Activated CD8-positive, alpha-beta memory T cell treated with anti-CD3 and anti-CD28 coated beads, Interleukin-2, amount 50 U/mL, for 24 hours (primary cell): ENCODE measurements at regions not wholly inside any gene's neighbourhood (a gene's known extent, or its start where the extent isn't known, plus 50 kb on each side); places are given as distances from the start of the nearest gene placed in this dataset.

Experiments used
- DNase-seq: peaks from one replicate; pipeline ENCODE4 v3.0.0-alpha.2; 2020; ENCODE audit errors: extremely low read depth

DNA sequence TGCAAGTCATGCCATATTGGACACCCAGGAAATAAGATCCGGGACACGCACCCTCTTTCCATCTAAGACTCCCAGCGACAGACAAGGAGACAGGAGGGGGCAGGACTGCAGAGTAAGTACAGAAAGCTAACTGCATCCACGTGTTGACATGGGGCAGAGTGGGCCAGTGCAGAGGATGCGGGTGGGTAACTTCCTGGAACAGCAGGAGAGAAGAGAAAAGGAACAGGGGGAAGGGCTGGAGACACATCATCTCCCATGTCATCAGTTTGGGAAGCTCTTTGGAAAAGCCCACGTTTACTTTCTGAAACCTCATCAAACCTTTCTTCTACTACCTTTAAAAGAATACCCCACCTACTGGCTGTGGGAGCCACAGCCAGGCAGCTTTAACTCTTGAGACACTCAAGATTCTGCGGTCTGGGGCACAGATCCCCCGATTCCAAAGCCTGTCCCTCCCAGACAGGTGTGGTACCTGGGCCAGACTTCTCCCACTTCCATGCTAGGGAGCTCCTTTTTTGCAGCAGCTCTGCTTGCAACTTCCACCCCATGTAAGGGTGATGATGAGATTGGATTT lies 273.5 kb upstream of the RPL38 start:
- no peak for DNase-seq

DNA sequence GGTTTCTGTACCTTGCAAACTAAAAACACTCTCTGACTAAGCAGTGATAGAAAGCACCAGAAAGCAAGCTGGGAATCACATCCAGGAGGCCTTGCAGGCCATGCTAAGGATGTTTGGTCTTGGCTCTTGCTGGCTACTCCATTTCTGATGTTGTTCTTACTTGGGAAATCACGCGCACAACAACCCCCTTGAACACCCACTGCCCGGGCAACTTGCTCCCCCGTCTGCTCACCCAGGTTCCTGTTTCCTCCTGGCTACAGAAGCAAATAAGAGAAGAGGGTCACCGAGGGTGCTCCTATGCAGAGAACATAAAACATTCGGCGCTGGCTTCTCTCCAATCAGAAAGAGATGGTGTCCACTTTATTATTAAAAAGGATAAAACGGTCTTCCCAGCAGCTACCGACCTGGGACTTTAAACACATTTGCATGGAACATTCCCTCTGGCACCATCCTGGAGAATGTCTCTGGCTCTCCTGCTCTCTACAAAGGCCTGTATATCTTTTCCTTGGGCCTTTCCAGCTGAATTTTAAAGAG lies 271.2 kb upstream of the RPL38 start:
- DNase-seq, result no peak

- DNase-seq, result no peak
Observed at GRCh38 chr17:73933164-73933766, 270.2 kb upstream of the RPL38 start.

DNA sequence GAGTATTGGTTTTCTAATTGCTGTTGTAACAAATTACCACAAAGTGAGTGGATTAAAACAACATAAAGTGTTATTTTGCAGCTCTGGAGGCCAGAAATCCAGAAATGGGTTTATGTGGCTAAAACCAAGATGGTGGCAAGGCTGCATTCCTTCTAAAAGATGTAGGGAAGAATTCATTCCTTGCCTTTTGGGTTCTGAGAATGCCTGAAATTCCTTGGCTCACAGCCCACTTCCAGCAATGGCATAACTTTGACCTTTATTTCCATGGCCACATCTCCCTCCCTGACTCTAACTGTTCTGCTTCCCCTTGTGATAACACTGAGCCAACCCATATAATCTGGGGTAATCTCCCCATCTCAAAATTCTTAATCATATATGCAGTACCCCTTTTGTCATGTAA lies 269.6 kb upstream of the RPL38 start:
- no peak for DNase-seq

DNA sequence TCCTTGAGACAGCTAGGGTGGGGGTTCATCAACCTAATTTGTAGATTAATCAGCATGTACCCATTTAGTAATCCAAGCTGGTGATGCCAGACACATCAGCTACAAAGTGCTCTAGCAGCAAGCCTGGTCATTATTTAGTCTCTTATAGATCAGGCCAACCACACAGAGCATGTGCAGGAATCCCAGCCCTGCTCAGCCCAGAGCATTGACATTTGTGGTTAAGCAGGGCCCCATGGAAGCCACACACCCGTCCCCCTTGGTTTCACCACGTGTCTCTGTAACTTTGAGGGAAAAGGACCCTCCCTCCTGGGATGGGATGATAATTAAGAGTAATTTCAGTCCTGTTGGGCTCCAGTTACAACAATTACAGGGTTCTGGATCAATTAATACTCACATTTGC lies 268.8 kb upstream of the RPL38 start:
- no peak for DNase-seq

- no peak for DNase-seq
Observed at GRCh38 chr17:73936908-73937627, 266.4 kb upstream of the RPL38 start.

- DNase-seq, result no peak
Observed at GRCh38 chr17:73938706-73939105, 264.8 kb upstream of the RPL38 start.

DNA sequence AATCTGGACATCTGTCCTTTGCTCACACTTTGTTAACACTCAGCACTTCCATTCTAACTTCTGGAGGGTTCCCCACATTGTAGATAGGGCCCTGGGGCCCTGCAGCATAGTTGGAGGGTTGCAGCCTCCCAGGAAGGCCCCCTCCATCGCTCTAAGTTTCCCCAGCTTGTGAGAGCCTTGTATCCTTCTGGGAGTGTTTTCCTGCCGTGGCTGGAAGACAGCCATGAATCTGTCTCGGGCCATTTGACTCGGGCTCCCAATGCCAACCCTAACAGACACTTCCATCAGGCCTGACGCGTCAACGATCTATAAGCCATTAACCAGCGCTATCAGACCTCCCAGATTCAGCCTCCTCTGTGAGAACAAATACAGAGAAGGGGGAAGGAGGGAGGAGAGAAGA lies 263.7 kb upstream of the RPL38 start:
- no peak for DNase-seq

- no peak for DNase-seq
Observed at GRCh38 chr17:73940511-73940910, 263.0 kb upstream of the RPL38 start.

GRCh38 chr17:73941919-73942530 lies 261.5 kb upstream of the RPL38 start:
- DNase-seq, result no peak

- no peak for DNase-seq
Observed at GRCh38 chr17:73942703-73943415, 260.6 kb upstream of the RPL38 start.

GRCh38 chr17:73943416-73944110 lies 259.9 kb upstream of the RPL38 start:
- DNase-seq, result no peak

GRCh38 chr17:73944366-73944765 lies 259.1 kb upstream of the RPL38 start:
- DNase-seq, result no peak

DNA sequence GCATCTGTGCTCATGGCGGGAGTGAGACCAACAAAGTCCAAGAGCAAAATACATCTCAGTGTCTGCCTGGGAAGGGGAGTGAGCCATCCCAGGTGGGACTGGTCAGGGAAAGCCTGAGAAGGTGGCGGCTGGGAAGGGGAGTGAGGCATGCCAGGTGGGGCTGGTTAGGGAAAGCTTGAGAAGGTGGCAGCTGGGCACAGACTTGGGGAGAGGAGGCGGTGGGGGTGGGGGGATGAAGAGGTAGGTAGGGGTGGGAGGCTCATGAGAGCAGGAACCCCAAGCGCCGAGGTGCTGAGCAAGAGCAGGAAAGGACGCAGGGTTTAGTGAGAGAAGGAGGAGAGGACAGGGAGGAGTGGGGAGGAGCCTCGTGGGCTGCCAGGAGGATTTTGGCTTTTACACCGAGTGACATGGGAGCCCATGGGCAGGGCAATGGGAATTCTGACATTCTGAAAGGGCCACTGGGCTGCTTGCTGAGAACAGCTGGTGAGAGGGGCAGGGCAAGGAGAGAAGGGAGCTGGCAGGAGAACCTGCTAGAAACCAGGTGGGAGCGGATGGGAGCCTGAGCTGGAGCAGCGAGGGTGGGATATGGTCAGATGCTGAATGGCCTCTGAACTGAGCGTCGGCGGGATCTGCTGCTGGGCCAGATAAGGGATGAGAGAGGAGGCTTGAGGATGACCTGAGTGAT lies 256.1 kb upstream of the RPL38 start:
- DNase-seq, result no peak

DNA sequence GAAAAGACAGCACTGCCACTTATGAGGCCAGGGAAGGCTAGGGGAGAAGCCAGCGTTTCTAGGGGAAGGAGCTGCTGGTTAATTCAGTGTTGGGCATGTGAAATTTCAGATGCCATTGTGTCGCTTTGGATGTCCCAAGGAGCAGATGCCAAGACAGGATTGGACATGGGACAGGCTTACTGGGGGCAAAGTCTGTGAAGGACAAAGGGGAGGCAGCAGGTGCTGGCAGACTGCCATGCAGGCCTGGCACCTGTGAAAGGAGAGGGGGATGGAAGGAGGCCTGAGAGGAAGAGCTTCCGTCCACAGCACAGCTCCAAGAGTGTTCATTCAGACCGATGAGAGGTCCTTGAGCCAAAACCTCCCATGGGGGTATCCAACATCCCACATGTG lies 255.5 kb upstream of the RPL38 start:
- DNase-seq, result no peak

DNA sequence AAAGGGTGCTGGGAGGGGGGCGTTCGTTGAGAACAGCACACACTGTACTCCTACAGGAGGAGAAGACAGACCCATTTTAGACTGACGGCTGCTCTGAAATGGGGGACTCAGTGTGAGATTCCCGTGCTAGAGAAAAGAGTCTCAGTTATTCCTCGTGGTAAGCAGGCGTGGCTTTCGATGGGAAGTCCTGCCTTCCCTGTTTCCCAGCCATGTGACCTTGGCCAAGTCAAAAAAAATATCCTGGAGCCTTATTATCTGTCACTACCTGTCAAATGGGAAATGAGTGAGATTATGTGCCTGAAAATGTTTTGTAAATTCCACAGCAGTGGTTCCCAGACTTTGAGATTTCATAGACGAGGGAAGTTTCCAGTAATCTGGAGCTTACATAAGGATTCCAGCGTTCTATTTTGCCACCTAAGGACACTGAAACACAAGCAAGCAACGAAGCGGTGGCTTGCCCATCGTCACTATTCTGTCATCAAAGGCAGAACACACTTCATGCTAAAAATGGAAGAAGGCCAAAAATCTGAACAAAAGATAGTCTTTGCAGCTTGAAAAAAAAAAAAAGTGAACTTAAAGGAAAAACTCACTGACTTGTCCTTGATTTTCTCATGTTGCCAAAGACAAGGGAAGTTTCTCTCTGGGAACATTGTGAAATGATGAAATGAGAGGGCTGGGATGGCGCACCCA lies 253.4 kb upstream of the RPL38 start:
- no peak for DNase-seq

- no peak for DNase-seq
Observed at GRCh38 chr17:73950593-73950914, 252.9 kb upstream of the RPL38 start.

GRCh38 chr17:73952082-73952479 lies 251.4 kb upstream of the RPL38 start:
- no peak for DNase-seq

GRCh38 chr17:73952480-73953205 lies 250.8 kb upstream of the RPL38 start:
- DNase-seq, result no peak
